ENCODE measurements at regions not wholly inside any gene's neighbourhood (a gene's known extent, or its start where the extent isn't known, plus 50 kb on each side); places are given as distances from the start of the nearest gene placed in this dataset.

DNA sequence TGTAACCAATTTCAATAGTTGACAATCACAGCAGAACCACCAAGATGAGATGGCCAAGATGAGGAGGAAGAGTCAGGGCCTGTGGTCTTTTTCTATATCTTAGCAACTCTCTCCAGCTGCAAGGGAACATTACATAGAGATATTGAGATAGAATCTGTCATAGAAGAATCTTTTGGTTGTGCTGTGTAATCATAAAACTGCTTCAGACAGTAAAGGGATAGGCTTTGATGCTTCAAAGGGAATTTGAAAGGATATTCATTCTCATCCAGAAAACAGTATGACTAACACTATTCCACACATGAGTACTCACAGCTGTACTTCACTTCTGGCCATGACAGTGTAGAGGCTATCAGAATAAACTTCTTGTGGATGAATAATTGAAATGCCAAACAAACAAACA lies 145.9 kb downstream of the YIPF5 start:
- no peak overlapping the region for H3K4me2 ChIP-seq (ENCODE audit: low read length)
- no peaks in the 10 kb centered on the region for H3K79me2 ChIP-seq (ENCODE audit: low read length)
- TF ChIP-seq, protein P1, sequence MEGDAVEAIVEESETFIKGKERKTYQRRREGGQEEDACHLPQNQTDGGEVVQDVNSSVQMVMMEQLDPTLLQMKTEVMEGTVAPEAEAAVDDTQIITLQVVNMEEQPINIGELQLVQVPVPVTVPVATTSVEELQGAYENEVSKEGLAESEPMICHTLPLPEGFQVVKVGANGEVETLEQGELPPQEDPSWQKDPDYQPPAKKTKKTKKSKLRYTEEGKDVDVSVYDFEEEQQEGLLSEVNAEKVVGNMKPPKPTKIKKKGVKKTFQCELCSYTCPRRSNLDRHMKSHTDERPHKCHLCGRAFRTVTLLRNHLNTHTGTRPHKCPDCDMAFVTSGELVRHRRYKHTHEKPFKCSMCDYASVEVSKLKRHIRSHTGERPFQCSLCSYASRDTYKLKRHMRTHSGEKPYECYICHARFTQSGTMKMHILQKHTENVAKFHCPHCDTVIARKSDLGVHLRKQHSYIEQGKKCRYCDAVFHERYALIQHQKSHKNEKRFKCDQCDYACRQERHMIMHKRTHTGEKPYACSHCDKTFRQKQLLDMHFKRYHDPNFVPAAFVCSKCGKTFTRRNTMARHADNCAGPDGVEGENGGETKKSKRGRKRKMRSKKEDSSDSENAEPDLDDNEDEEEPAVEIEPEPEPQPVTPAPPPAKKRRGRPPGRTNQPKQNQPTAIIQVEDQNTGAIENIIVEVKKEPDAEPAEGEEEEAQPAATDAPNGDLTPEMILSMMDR (IDR thresholded peaks at IDR 0.05; ENCODE audit: low read depth, low read length), result no peak
- TF ChIP-seq EZH2phosphoT487 (IDR thresholded peaks at IDR 0.05; ENCODE audit: low read depth), result no peak
- no peaks in the 10 kb centered on the region for H3K9me3 ChIP-seq (ENCODE audit: insufficient read depth, low read length)
- H4K20me1 ChIP-seq (ENCODE audit: insufficient read depth, low read length), result no peaks in the 10 kb centered on the region
- no peaks in the 10 kb centered on the region for H3K4me1 ChIP-seq (ENCODE audit: low read length)
- H3K27ac ChIP-seq (ENCODE audit: low read length), result no peak overlapping the region
- no peak overlapping the region for H2AFZ ChIP-seq (ENCODE audit: low read depth, low read length)
- no peak overlapping the region for H3K4me3 ChIP-seq (ENCODE audit: low read length)
- H3K27me3 ChIP-seq (ENCODE audit: low read depth, low read length), result no peaks in the 10 kb centered on the region
- H3K9ac ChIP-seq (ENCODE audit: low read length), result no peak overlapping the region
- H3K36me3 ChIP-seq (replicated peaks; ENCODE audit: low read depth, low read length), result no peaks in the 10 kb centered on the region

DNA sequence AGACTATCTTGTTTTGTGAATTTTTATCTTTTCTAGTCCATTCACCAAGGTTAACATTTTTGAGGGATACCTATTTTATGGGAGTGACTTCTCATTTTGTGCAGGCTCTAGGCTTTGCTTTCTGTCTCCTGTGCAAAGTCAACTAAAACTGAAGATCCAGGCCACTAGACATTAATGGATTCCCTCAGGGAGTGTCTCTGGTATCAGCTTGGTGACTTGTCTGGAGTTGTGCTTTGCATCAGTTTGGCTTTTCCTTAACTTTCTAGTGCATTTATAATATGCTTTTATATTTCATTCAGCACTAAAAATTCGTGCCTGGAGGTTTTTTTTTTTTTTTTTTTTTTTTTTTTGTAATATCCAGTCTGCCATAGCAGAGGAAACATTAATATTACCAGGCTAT lies 144.2 kb downstream of the YIPF5 start:
- Histone ChIP-seq H3K27me3 (ENCODE audit: low read depth, low read length) (no peaks in the 10 kb centered on the region), H3K79me2 (ENCODE audit: low read length) (no peaks in the 10 kb centered on the region), H3K9me3 (ENCODE audit: insufficient read depth, low read length) (no peaks in the 10 kb centered on the region), H2AFZ (ENCODE audit: low read depth, low read length) (no peak overlapping the region), H3K4me2 (ENCODE audit: low read length) (no peak overlapping the region), H3K9ac (ENCODE audit: low read length) (no peak overlapping the region), H3K36me3 (replicated peaks; ENCODE audit: low read depth, low read length) (no peaks in the 10 kb centered on the region), H3K4me1 (ENCODE audit: low read length) (no peaks in the 10 kb centered on the region), H3K27ac (ENCODE audit: low read length) (no peak overlapping the region), H4K20me1 (ENCODE audit: insufficient read depth, low read length) (no peaks in the 10 kb centered on the region), H3K4me3 (ENCODE audit: low read length) (no peak overlapping the region)
- TF ChIP-seq, protein P1 (IDR thresholded peaks at IDR 0.05; ENCODE audit: low read depth, low read length), result no peak
- TF ChIP-seq EZH2phosphoT487 (IDR thresholded peaks at IDR 0.05; ENCODE audit: low read depth), result no peak

DNA sequence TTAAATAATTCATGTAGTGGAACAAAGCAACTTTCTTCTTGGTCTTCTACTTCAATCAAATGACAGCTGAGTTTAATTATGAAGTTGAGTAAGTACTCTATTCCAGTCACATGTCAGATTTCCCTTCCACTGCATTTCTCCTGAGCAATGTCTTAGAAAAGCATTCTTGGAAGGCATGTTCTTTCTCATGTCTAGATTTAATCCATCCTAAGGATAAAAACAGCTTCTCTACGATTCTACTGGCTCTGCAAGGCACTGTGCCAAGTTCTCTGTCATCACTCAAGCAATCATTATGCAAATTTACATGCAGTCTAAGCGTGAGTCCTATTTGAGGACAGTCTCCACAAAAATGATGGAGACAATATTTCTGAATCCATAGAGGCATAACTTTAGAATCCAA lies 142.4 kb downstream of the YIPF5 start:
- Histone ChIP-seq H3K27me3 (ENCODE audit: low read depth, low read length) (no peaks in the 10 kb centered on the region), H2AFZ (ENCODE audit: low read depth, low read length) (no peak overlapping the region), H3K4me2 (ENCODE audit: low read length) (no peak overlapping the region), H4K20me1 (ENCODE audit: insufficient read depth, low read length) (no peaks in the 10 kb centered on the region), H3K27ac (ENCODE audit: low read length) (no peak overlapping the region), H3K79me2 (ENCODE audit: low read length) (no peaks in the 10 kb centered on the region), H3K4me1 (ENCODE audit: low read length) (no peaks in the 10 kb centered on the region), H3K36me3 (replicated peaks; ENCODE audit: low read depth, low read length) (no peaks in the 10 kb centered on the region), H3K4me3 (ENCODE audit: low read length) (no peak overlapping the region), H3K9ac (ENCODE audit: low read length) (no peak overlapping the region), H3K9me3 (ENCODE audit: insufficient read depth, low read length) (no peaks in the 10 kb centered on the region)
- no peak for TF ChIP-seq EZH2phosphoT487 (IDR thresholded peaks at IDR 0.05; ENCODE audit: low read depth)
- TF ChIP-seq, protein P1 (IDR thresholded peaks at IDR 0.05; ENCODE audit: low read depth, low read length), result no peak

DNA sequence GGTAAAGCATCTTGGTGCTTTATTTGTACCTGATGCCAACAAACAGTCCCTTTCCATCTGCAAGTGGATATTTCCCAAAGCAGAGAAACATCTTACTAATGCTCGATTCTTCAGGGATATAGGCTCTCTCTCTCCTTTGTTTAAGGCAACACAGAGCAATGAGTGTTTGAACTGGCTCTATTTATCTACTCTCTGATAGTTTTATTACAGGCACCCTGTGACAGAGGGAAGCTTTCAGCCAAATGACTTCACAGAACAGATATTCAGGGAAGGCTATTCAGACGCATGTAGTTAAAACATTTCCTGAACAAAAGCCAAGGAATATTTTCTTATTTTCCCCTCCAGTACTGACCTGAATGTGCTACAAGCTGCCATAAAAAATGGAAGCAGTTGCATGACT lies 141.8 kb downstream of the YIPF5 start:
- H3K4me1 ChIP-seq (ENCODE audit: low read length), result no peaks in the 10 kb centered on the region
- H4K20me1 ChIP-seq (ENCODE audit: insufficient read depth, low read length), result no peaks in the 10 kb centered on the region
- H3K27me3 ChIP-seq (ENCODE audit: low read depth, low read length), result no peaks in the 10 kb centered on the region
- H3K27ac ChIP-seq (ENCODE audit: low read length), result no peak overlapping the region
- H3K9me3 ChIP-seq (ENCODE audit: insufficient read depth, low read length), result no peaks in the 10 kb centered on the region
- H3K79me2 ChIP-seq (ENCODE audit: low read length), result no peaks in the 10 kb centered on the region
- H3K36me3 ChIP-seq (replicated peaks; ENCODE audit: low read depth, low read length), result no peaks in the 10 kb centered on the region
- H3K4me3 ChIP-seq (ENCODE audit: low read length), result no peak overlapping the region
- H3K4me2 ChIP-seq (ENCODE audit: low read length), result no peak overlapping the region
- TF ChIP-seq EZH2phosphoT487 (IDR thresholded peaks at IDR 0.05; ENCODE audit: low read depth), result no peak
- TF ChIP-seq, protein P1 (IDR thresholded peaks at IDR 0.05; ENCODE audit: low read depth, low read length), result no peak
- no peak overlapping the region for H3K9ac ChIP-seq (ENCODE audit: low read length)
- H2AFZ ChIP-seq (ENCODE audit: low read depth, low read length), result no peak overlapping the region
